Chondrocyte (in vitro differentiated cells): ENCODE measurements at regions not wholly inside any gene's neighbourhood (a gene's known extent, or its start where the extent isn't known, plus 50 kb on each side); places are given as distances from the start of the nearest gene placed in this dataset.

Experiments used
- DNase-seq: peaks from one replicate; pipeline ENCODE4 v3.0.0; 2021; ENCODE audit warnings: mixed read lengths, low spot score
- H3K27ac Mint-ChIP-seq: one replicate; pipeline ENCODE4 v1.8.0; 2021; ENCODE audit warnings: mild to moderate bottlenecking, moderate library complexity, mixed read lengths; ENCODE audit not compliant: unreplicated experiment
- H3K27me3 Mint-ChIP-seq: 2 replicates; pipeline ENCODE4 v1.8.0; 2021; ENCODE audit warnings: low read depth, mixed read lengths
- H3K36me3 Mint-ChIP-seq: 2 replicates; pipeline ENCODE4 v1.8.0; 2021; ENCODE audit warnings: low read depth, mixed read lengths
- H3K4me1 Mint-ChIP-seq: 2 replicates; pipeline ENCODE4 v1.8.0; 2021; ENCODE audit warnings: low read depth, mild to moderate bottlenecking, mixed read lengths
- H3K4me3 Mint-ChIP-seq: one replicate; pipeline ENCODE4 v1.8.0; 2021; ENCODE audit warnings: mild to moderate bottlenecking, moderate library complexity, mixed read lengths; ENCODE audit not compliant: unreplicated experiment
- H3K9me3 Mint-ChIP-seq: 2 replicates; pipeline ENCODE4 v1.8.0; 2021; ENCODE audit warnings: low read depth, mixed read lengths
- CTCF ChIP-seq: fragments of 200-600 bp; sonication (generic); IDR thresholded peaks from 2 replicates; pipeline ENCODE4 v1.5.0; 2021; ENCODE audit warnings: antibody characterized with exemption, mild to moderate bottlenecking, moderate library complexity

DNA sequence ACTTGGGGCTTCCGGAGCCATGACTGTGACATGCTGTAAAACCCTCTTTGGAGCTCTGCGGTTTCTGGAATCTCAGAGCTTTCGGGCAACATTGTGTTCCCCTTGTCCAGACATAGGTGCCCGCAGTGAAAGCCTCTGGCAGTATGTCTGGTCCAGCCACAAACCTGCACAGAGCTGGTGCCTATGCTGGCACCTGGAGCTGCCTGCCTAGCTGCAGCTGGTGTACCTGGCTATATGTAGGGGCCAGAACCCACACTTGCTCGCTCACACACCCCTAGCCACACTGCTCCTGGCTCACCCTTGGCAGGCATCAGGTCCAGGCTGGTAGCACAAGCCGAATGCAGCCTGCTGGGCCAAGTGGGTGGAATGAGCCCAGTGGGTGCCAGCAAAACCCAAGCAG lies 861.1 kb downstream of the FLRT2 start:
- no peak overlapping the region for H3K4me3 Mint-ChIP-seq
- H3K36me3 Mint-ChIP-seq, result no peaks in the 10 kb centered on the region
- TF ChIP-seq CTCF, result no peak
- H3K9me3 Mint-ChIP-seq, result no peaks in the 10 kb centered on the region
- H3K4me1 Mint-ChIP-seq, result no peaks in the 10 kb centered on the region
- peak; percentile 46 for DNase-seq
- no peaks in the 10 kb centered on the region for H3K27me3 Mint-ChIP-seq
- H3K27ac Mint-ChIP-seq, result no peak overlapping the region

DNA sequence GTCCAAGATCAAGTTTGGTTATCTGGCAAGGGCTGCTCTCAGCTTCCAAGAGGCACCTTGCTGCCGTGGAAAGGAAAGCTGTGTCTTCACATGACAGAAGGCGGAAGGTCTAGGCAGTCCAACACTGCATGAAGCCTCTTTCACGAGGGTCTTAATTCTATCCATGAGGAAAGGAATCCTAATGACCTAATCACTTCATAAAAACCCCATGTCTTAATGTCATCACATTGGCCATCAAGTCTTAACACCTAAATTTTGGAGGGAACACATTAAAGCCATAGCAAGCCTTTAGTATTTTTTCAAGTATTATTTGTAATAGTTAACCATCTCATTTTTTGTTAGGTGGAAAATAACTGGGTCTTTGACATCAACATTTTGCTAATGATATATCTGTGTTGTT lies 858.3 kb downstream of the FLRT2 start:
- Mint-ChIP-seq H3K36me3 (no peaks in the 10 kb centered on the region), H3K4me3 (no peak overlapping the region), H3K4me1 (no peaks in the 10 kb centered on the region), H3K27ac (no peak overlapping the region), H3K9me3 (no peaks in the 10 kb centered on the region), H3K27me3 (no peaks in the 10 kb centered on the region)
- TF ChIP-seq CTCF, result no peak
- no peak for DNase-seq

DNA sequence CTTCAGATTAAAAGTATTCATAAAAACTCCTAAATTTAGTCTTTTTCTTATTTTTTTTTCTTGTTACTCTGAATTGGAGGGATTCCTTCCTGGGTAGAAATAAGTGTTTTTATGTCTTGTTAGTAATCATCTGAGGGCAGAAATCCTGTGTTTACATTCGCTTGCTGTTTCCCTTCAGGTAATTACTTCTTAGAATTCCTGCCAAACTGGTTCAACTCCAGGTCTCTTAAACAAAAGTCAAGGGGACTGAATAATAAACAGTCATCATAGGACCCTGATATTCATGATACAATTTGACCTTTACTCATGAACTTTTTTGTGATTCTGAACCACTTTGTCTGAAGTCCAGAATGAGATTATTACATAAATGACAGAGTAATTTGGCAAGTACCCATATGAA lies 843.9 kb downstream of the FLRT2 start:
- no peaks in the 10 kb centered on the region for H3K27me3 Mint-ChIP-seq
- peaks cover 13% of the 10 kb centered on the region for H3K9me3 Mint-ChIP-seq
- no peak overlapping the region for H3K27ac Mint-ChIP-seq
- no peak for DNase-seq
- H3K4me3 Mint-ChIP-seq, result no peak overlapping the region
- H3K4me1 Mint-ChIP-seq, result no peaks in the 10 kb centered on the region
- no peak for TF ChIP-seq CTCF
- H3K36me3 Mint-ChIP-seq, result no peaks in the 10 kb centered on the region

- H3K36me3 Mint-ChIP-seq, result no peaks in the 10 kb centered on the region
These were observed 842.5 kb downstream of the FLRT2 start for GRCh38 chr14:86372402-86372801.

GRCh38 chr14:86364634-86365033 lies 834.7 kb downstream of the FLRT2 start:
- Mint-ChIP-seq H3K4me1 (no peaks in the 10 kb centered on the region), H3K4me3 (no peak overlapping the region), H3K9me3 (no peaks in the 10 kb centered on the region), H3K27me3 (no peaks in the 10 kb centered on the region), H3K27ac (no peak overlapping the region), H3K36me3 (no peaks in the 10 kb centered on the region)
- TF ChIP-seq CTCF, result no peak
- DNase-seq, result no peak

More at GRCh38 chr14:86372402-86372801, 842.5 kb downstream of the FLRT2 start:
- TF ChIP-seq CTCF, result no peak
- H3K27ac Mint-ChIP-seq, result no peak overlapping the region
- no peak overlapping the region for H3K4me3 Mint-ChIP-seq
- no peaks in the 10 kb centered on the region for H3K4me1 Mint-ChIP-seq
- no peak for DNase-seq
- no peaks in the 10 kb centered on the region for H3K27me3 Mint-ChIP-seq
- H3K9me3 Mint-ChIP-seq, result peaks cover 13% of the 10 kb centered on the region
